ENCODE measurements at regions not wholly inside any gene's neighbourhood (a gene's known extent, or its start where the extent isn't known, plus 50 kb on each side); places are given as distances from the start of the nearest gene placed in this dataset.
A peak's percentile ranks its signal among the peaks of the same experiment; 100 is the strongest.

DNA sequence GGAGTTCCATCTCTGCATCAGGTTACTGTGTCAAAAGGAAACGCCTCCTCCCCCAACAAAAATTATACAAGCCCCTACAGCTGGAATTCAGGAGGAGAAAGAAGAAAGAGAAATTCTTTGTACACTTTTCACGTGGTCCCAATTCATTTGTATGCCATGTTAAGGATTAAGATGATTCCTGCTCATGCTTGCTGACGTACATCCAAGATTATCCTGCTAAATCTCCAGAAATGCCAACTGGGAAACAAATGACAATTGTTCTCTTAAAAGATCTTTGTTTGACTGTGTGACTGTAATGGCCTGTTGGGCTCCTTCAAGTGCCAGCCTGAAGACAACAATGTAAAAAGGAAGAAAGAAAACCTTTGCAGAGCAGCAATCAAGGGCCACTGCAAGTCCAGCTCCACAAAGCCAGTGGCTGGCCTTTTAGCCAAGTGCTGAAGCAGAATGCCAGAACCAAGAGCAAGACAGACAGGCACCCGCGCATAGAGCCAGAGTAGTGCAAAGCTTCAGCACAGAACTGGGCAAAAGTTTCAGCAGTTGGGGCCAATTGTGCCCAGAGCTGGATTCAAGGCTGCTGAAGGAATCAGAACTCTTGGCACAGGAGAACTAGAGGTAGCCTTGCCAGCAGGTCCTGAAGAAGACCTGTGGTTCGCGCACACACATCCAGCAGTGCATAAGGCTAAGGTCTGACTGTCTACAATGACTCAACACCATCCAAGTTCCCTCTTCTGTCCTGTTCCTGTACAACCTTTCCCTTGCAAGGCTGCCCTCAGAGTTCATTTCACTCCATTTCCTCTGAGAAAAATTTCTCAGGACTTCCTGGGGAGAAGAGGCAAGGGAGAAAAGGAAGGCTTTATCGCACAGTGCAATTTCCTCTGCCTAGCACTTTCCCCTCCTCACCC, 209.7 kb upstream of the BMP4 start:
- Mint-ChIP-seq H3K36me3 (ENCODE audit: low read depth) (no peaks in the 10 kb centered on the region), H3K27me3 (peaks cover 13% of the 10 kb centered on the region), H3K4me1 (no peaks in the 10 kb centered on the region), H3K4me3 (no peak overlapping the region), H3K27ac (no peak overlapping the region), H3K9me3 (no peaks in the 10 kb centered on the region)
- no peak for ATAC-seq
- no peak for DNase-seq

GRCh38 chr14:54168489-54168888, 211.9 kb upstream of the BMP4 start:
- Mint-ChIP-seq H3K27ac (no peak overlapping the region), H3K36me3 (ENCODE audit: low read depth) (no peaks in the 10 kb centered on the region), H3K9me3 (no peaks in the 10 kb centered on the region), H3K4me1 (no peaks in the 10 kb centered on the region), H3K4me3 (no peak overlapping the region), H3K27me3 (peaks cover 9% of the 10 kb centered on the region)
- ATAC-seq, result no peak
- no peak for DNase-seq

GRCh38 chr14:54169254-54169924, 212.8 kb upstream of the BMP4 start:
- DNase-seq (no peak), ATAC-seq (no peak)
- H3K36me3 Mint-ChIP-seq (ENCODE audit: low read depth), result no peaks in the 10 kb centered on the region
- peaks cover 7% of the 10 kb centered on the region for H3K27me3 Mint-ChIP-seq
- H3K9me3 Mint-ChIP-seq, result no peaks in the 10 kb centered on the region
- no peaks in the 10 kb centered on the region for H3K4me1 Mint-ChIP-seq
- no peak overlapping the region for H3K4me3 Mint-ChIP-seq
- no peak overlapping the region for H3K27ac Mint-ChIP-seq

- H3K4me3 Mint-ChIP-seq, result no peak overlapping the region
Measured at GRCh38 chr14:54170301-54170700, 213.7 kb upstream of the BMP4 start.

GRCh38 chr14:54172114-54172513, 215.5 kb upstream of the BMP4 start:
- Mint-ChIP-seq H3K4me1 (no peaks in the 10 kb centered on the region), H3K36me3 (ENCODE audit: low read depth) (no peaks in the 10 kb centered on the region), H3K4me3 (no peak overlapping the region), H3K27ac (no peak overlapping the region), H3K27me3 (peaks cover 13% of the 10 kb centered on the region), H3K9me3 (no peaks in the 10 kb centered on the region)
- DNase-seq, result no peak
- no peak for ATAC-seq

More at GRCh38 chr14:54170301-54170700, 213.7 kb upstream of the BMP4 start:
- DNase-seq (no peak), ATAC-seq (no peak)
- no peak overlapping the region for H3K27ac Mint-ChIP-seq
- no peaks in the 10 kb centered on the region for H3K4me1 Mint-ChIP-seq
- H3K9me3 Mint-ChIP-seq, result no peaks in the 10 kb centered on the region
- no peaks in the 10 kb centered on the region for H3K36me3 Mint-ChIP-seq (ENCODE audit: low read depth)
- peaks cover 9% of the 10 kb centered on the region for H3K27me3 Mint-ChIP-seq

GRCh38 chr14:54172562-54172961, 215.9 kb upstream of the BMP4 start:
- H3K4me1 Mint-ChIP-seq, result no peaks in the 10 kb centered on the region
- H3K9me3 Mint-ChIP-seq, result no peaks in the 10 kb centered on the region
- peaks cover 13% of the 10 kb centered on the region for H3K27me3 Mint-ChIP-seq
- ATAC-seq (no peak), DNase-seq (no peak)
- no peaks in the 10 kb centered on the region for H3K36me3 Mint-ChIP-seq (ENCODE audit: low read depth)
- no peak overlapping the region for H3K27ac Mint-ChIP-seq
- H3K4me3 Mint-ChIP-seq, result no peak overlapping the region

DNA sequence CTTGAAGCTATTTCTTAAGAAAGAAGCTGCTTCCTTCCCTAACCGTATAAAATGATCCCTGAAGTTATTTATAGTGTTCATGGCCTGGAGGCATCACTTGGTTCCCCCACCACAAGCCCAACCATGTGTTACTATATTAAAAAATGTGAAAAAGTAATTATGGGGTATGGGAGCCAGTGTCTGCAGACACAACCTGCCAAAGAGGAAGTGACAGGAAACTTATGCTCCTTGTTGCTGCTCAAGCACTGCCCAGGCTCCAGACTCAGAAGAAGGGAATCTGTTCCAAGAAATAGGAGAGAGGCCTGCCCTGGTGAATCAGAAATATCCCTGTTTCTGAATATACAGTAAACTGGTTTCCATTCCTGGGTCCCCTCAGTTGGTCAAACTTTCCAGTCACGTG, 217.2 kb upstream of the BMP4 start:
- DNase-seq, result no peak
- no peaks in the 10 kb centered on the region for H3K4me1 Mint-ChIP-seq
- no peak overlapping the region for H3K27ac Mint-ChIP-seq
- no peak for ATAC-seq
- H3K4me3 Mint-ChIP-seq, result no peak overlapping the region
- no peaks in the 10 kb centered on the region for H3K9me3 Mint-ChIP-seq
- no peaks in the 10 kb centered on the region for H3K36me3 Mint-ChIP-seq (ENCODE audit: low read depth)
- peaks cover 23% of the 10 kb centered on the region for H3K27me3 Mint-ChIP-seq

DNA sequence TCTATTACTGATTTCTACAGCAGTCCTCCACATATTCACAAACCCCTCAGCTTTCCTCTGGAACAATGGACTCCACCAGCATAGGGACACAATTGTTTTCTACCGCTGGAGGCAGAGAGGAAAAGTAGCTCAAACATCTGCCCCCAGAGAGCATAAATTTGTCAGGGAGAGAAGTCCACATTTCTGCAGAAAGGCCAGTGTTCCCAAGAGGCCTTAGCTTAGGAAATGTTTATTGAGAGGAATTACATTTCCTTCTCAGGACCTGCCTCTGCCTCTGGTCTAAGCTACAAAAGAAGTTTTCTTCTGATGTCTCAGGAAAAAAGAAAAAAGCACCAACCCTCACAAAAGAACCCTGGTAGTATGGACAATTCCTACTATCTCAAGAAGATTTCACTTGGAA, 217.8 kb upstream of the BMP4 start:
- DNase-seq (no peak), ATAC-seq (no peak)
- Mint-ChIP-seq H3K9me3 (no peaks in the 10 kb centered on the region), H3K4me1 (no peaks in the 10 kb centered on the region), H3K4me3 (no peak overlapping the region), H3K27me3 (peaks cover 23% of the 10 kb centered on the region), H3K27ac (no peak overlapping the region), H3K36me3 (ENCODE audit: low read depth) (no peaks in the 10 kb centered on the region)

DNA sequence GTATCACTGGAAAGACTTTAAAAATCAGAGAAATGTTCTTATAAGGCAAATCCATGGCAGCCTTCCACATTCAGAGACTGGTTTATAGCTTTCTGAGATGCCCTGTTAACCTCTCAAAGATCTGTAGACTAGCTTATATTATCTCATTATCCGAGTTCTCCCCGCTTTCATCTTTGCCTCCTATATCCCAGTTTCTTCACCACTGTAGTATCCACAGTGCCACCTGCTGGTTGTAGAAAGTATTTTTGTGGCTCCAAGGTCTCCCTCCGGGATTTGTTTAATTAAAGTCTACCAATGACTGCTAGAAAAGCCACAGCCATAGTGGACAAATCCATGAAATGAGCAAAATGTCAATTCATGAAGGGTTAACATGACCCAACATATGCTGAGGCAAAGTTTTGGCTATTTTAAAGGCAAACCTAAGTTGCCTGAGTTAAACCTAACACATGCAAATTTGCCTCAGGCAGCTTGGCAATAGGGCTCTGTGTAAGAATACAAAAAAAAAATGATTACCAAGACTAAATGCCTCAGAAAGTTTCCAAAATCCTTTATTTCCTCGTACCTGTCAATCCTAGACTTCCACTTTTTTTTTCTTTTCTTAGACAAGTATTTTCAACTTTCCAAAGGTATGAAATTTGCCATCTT, 218.8 kb upstream of the BMP4 start:
- ATAC-seq (no peak), DNase-seq (peak; percentile 52)
- Mint-ChIP-seq H3K9me3 (no peaks in the 10 kb centered on the region), H3K36me3 (ENCODE audit: low read depth) (no peaks in the 10 kb centered on the region), H3K27me3 (peaks cover 21% of the 10 kb centered on the region), H3K4me1 (no peaks in the 10 kb centered on the region), H3K4me3 (no peak overlapping the region), H3K27ac (no peak overlapping the region)

- ATAC-seq, result no peak
- Mint-ChIP-seq H3K27ac (no peak overlapping the region), H3K4me3 (no peak overlapping the region), H3K4me1 (no peaks in the 10 kb centered on the region), H3K27me3 (peaks cover 20% of the 10 kb centered on the region), H3K36me3 (ENCODE audit: low read depth) (no peaks in the 10 kb centered on the region), H3K9me3 (no peaks in the 10 kb centered on the region)
- no peak for DNase-seq
Measured at GRCh38 chr14:54177019-54177418, 219.8 kb upstream of the CDKN3 start.

DNA sequence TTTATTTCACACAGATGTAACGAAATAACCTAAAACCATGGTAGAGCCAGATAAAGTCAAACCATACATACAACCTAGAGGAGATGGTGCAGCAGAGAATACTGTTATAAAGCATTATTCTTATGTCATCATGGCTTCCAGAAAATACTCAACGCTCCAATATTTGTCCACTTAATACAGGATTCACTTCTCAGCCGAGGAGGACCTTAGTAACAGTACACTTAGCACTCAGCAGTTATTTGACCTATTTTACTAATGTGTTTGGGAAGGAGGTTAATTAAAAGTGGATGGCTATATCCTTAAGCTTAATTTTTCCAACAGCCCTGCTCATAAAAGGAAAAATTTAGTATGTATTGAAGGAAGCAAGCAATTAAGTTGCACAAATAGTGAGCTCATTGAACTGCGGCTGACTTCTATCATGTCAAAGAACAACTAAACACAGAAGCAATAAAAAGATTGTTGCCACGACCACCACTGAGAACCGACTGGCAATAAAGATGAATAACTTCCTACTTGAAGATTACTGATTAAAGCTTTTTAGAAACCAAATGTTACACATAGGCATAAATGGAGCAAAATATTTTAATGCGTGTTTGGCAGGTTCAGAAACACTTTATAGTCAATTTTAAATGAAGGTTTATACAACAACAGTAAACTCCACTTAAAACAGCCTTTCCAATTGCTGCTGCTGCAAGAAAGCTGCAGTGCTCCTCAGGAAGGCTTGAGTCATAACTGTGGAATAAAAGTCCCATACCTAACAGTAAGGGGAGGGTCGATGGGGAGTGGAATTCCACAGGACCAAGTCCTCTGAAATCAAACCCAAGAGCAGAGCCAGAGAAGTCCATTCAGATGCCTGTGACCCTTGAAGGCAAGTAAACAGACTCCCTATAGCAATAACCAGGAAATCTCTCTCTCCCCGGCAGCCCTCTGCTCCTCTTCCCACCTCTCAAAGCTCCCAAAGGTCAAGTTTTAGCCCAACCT, 218.9 kb upstream of the CDKN3 start:
- ATAC-seq (no peak), DNase-seq (no peak)
- Mint-ChIP-seq H3K36me3 (ENCODE audit: low read depth) (no peaks in the 10 kb centered on the region), H3K4me1 (no peaks in the 10 kb centered on the region), H3K9me3 (no peaks in the 10 kb centered on the region), H3K27ac (no peak overlapping the region), H3K4me3 (no peak overlapping the region), H3K27me3 (peaks cover 20% of the 10 kb centered on the region)

DNA sequence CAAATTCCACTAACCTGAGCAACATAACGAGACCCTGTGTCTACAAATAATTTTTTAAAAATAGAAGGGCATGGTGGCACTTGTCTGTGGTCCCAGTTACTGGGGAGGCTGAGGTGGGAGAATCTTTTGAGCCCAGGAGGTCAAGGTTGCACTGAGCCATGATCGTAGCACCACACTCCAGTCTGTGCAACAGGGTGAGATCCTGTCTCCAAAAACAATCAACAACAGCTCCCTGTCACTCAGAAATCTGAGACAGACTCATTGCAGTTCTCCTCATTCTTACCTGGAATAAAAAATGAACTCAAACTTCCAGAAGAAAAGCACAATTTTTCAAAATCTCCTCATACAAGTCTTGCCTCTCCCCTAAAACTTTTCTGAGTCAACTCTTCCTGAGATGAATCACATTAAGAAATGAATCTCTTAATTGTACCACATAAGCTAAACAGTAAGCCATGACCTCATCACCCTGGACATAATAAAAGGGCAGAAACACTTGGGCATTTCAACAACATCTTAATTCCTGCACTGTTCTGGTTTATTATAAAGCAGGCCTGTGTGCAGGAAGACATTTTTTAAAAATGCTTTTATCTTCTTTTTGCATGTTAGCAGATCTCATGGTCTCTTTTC, 214.3 kb upstream of the CDKN3 start:
- H3K4me3 Mint-ChIP-seq, result no peak overlapping the region
- H3K4me1 Mint-ChIP-seq, result no peaks in the 10 kb centered on the region
- H3K36me3 Mint-ChIP-seq (ENCODE audit: low read depth), result no peaks in the 10 kb centered on the region
- DNase-seq, result no peak
- no peak overlapping the region for H3K27ac Mint-ChIP-seq
- no peak for ATAC-seq
- peaks cover 17% of the 10 kb centered on the region for H3K27me3 Mint-ChIP-seq
- no peaks in the 10 kb centered on the region for H3K9me3 Mint-ChIP-seq

DNA sequence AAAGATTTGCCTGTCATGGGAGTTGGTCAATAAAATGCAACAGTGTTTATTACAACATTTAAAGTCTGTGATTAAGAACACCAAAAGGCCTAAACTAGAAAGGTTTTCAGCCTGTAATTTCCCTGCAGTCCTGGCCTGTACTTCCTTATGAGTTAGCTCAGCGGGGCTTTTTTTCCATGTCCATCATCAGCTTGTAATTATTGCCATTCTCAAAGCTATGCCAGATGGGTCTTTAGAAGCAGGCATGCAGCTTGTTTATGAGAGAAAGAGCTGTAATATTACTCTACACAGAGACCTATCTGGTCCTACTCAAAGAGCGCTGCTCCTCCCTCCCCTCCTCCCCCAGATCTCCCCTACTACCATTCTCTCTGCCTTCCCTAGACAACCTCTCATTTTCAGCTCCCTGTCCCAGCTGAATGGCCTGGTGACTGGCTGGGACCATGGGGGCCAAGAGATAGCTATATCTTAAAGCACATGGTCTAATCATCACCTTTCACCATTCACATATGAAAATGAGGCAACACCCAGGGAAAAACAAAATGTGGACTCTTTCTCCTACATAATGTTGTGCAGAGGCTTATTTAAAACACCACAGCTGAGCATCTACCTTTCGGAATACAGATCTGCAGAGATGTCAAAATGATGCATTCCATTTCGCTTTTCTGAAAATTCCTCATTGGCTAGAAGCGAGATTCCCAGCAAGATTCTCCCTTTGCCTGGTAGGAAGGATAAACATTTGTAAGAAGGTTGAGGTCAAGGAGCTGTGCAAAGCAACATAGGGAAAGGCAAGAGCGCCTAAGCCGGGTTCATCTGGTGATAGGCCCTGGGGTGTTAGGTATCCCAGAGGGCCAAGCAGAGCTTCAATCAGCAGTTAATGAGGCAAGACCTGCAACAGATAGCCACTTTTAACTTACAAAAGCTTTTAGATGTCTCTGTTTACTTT, 209.7 kb upstream of the CDKN3 start:
- no peak overlapping the region for H3K4me3 Mint-ChIP-seq
- ATAC-seq (no peak), DNase-seq (no peak)
- no peaks in the 10 kb centered on the region for H3K9me3 Mint-ChIP-seq
- H3K4me1 Mint-ChIP-seq, result no peaks in the 10 kb centered on the region
- no peaks in the 10 kb centered on the region for H3K36me3 Mint-ChIP-seq (ENCODE audit: low read depth)
- H3K27me3 Mint-ChIP-seq, result peaks cover 3% of the 10 kb centered on the region
- H3K27ac Mint-ChIP-seq, result no peak overlapping the region
